Large intestine (tissue), 3 donors: ENCODE measurements at regions not wholly inside any gene's neighbourhood (a gene's known extent, or its start where the extent isn't known, plus 50 kb on each side); places are given as distances from the start of the nearest gene placed in this dataset.

Experiments used
- DNase-seq, 2 donors: peaks; one replicate each; pipeline versions ENCODE4 v3.0.0 to v3.0.0-alpha.2; 2013
- H3K27ac ChIP-seq: one replicate; pipeline ENCODE4 v1.5.1; 2013; ENCODE audit warnings: low read length
- H3K27me3 ChIP-seq: 2 replicates; pipeline ENCODE4 v1.6.1; 2013; ENCODE audit warnings: low read length; ENCODE audit not compliant: control insufficient read depth, insufficient read depth
- H3K36me3 ChIP-seq: 2 replicates; pipeline ENCODE4 v1.6.1; 2013; ENCODE audit warnings: low read length; ENCODE audit not compliant: control insufficient read depth, insufficient read depth
- H3K4me1 ChIP-seq: one replicate; pipeline ENCODE4 v1.6.1; 2013; ENCODE audit warnings: low read length; ENCODE audit not compliant: control insufficient read depth, insufficient read depth
- H3K4me3 ChIP-seq: one replicate; pipeline ENCODE4 v1.5.1; 2013; ENCODE audit warnings: low read length
- H3K9me3 ChIP-seq: one replicate; pipeline ENCODE4 v1.6.1; 2013; ENCODE audit warnings: mild to moderate bottlenecking, low read depth, low read length, moderate library complexity; ENCODE audit not compliant: control insufficient read depth
- WGBS: methylation state at CpG from one replicate; pipeline ENCODE4 v1.1.5; 2013; ENCODE audit warnings: low lambda C conversion rate; ENCODE audit not compliant: insufficient coverage; 5-methylcytosine and 5-hydroxymethylcytosine counted together

GRCh38 chr1:233435622-233436021 is 108.1 kb downstream of the MAP3K21 start:
- Histone ChIP-seq H3K9me3 (no peaks in the 10 kb centered on the region), H3K4me1 (no peaks in the 10 kb centered on the region), H3K27me3 (peaks cover 7% of the 10 kb centered on the region), H3K36me3 (no peaks in the 10 kb centered on the region), H3K27ac (no peak overlapping the region), H3K4me3 (no peak overlapping the region)
- WGBS: 100% methylated on average over 1 of the region's 1 CpG
- DNase-seq: no peak

DNA sequence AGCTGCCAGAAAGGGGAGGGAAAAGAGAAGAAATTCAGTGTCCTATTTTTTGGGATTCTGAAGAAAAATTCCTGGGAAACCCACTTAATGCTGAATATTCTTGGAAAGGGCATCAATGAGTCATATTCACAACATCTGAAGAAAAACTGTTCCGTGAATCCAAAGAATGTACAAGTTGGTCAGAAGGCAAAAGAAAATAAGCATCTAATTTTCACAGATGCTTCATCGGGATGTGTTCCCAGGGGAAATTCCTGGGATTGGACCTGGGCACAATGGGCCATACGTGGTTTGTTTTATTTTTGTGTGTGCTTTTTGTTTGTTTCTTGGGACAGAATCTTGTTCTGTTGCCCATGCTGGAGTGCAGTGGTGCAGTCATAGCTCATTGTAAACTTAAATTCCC is 112.2 kb downstream of the MAP3K21 start:
- H3K27me3 ChIP-seq: peaks cover 7% of the 10 kb centered on the region
- no peaks in the 10 kb centered on the region for H3K4me1 ChIP-seq
- no peaks in the 10 kb centered on the region for H3K9me3 ChIP-seq
- no CpG with 5 or more reads among the region's 3 CpGs for WGBS
- DNase-seq: no peak
- no peak overlapping the region for H3K27ac ChIP-seq
- H3K36me3 ChIP-seq: no peaks in the 10 kb centered on the region
- H3K4me3 ChIP-seq: no peak overlapping the region

GRCh38 chr1:233440951-233441401 is 113.5 kb downstream of the MAP3K21 start:
- WGBS: no CpG with 5 or more reads among the region's 9 CpGs
- no peak overlapping the region for H3K27ac ChIP-seq
- H3K27me3 ChIP-seq: peaks cover 7% of the 10 kb centered on the region
- no peaks in the 10 kb centered on the region for H3K9me3 ChIP-seq
- DNase-seq: peak; percentile 44 to 54
- no peaks in the 10 kb centered on the region for H3K36me3 ChIP-seq
- H3K4me3 ChIP-seq: no peak overlapping the region
- H3K4me1 ChIP-seq: no peaks in the 10 kb centered on the region

DNA sequence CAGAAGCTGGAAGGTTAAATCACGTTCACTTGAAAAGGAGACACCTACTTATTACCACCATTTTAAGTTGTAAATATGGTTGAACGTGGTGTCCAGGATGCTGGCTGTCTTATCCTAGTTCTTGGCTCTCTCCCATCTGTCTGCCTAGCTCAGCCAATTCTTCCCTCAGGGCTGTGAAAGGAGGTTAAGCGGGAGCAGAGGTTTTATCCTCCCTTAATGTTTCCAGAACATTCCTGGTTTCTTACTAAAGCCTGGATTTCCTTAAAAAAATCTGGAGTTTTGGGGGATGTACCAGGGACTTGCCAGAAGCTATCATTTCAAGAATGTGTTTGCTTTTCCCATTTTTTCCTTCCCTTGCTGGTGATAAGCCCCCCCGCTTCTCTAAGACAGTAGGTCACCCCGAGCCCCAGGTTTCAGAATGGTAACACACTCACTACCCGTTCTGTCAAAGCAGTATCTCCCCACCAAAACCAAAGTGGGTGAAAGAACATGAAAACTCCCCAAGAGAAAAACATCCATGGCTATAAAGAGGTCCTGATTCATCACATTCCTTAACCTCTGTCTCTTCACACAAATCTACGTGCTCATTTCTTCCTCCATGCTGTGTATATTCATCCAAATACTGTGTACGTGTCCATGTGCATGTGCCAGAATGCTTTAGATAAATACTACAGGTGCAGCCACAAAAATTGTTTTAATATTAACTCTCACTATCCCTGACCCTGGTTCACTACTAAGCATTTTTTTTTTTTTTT is 114.7 kb downstream of the MAP3K21 start:
- Histone ChIP-seq H3K4me1 (no peaks in the 10 kb centered on the region), H3K36me3 (no peaks in the 10 kb centered on the region), H3K4me3 (no peak overlapping the region), H3K27me3 (peaks cover 7% of the 10 kb centered on the region), H3K9me3 (no peaks in the 10 kb centered on the region), H3K27ac (no peak overlapping the region)
- DNase-seq: no peak
- WGBS: 91% methylated on average over 4 of the region's 8 CpGs

GRCh38 chr1:233443040-233443760 is 115.7 kb downstream of the MAP3K21 start:
- WGBS: no CpG with 5 or more reads among the region's 2 CpGs

GRCh38 chr1:233444484-233444883 is 117.0 kb downstream of the MAP3K21 start:
- Histone ChIP-seq H3K27me3 (peaks cover 2% of the 10 kb centered on the region), H3K9me3 (no peaks in the 10 kb centered on the region), H3K36me3 (no peaks in the 10 kb centered on the region), H3K4me1 (no peaks in the 10 kb centered on the region), H3K4me3 (no peak overlapping the region), H3K27ac (no peak overlapping the region)
- WGBS: 100% methylated on average over 2 of the region's 3 CpGs
- DNase-seq: no peak

More at GRCh38 chr1:233443040-233443760, 115.7 kb downstream of the MAP3K21 start:
- no peaks in the 10 kb centered on the region for H3K4me1 ChIP-seq
- no peaks in the 10 kb centered on the region for H3K9me3 ChIP-seq
- DNase-seq: no peak
- no peak overlapping the region for H3K4me3 ChIP-seq
- peaks cover 7% of the 10 kb centered on the region for H3K27me3 ChIP-seq
- H3K27ac ChIP-seq: no peak overlapping the region
- H3K36me3 ChIP-seq: no peaks in the 10 kb centered on the region

GRCh38 chr1:233445737-233446136 is 118.2 kb downstream of the MAP3K21 start:
- no peaks in the 10 kb centered on the region for H3K36me3 ChIP-seq
- no peak overlapping the region for H3K27ac ChIP-seq
- no peaks in the 10 kb centered on the region for H3K4me1 ChIP-seq
- no peaks in the 10 kb centered on the region for H3K9me3 ChIP-seq
- no peak overlapping the region for H3K4me3 ChIP-seq
- WGBS: no CpG with 5 or more reads among the region's 6 CpGs
- no peaks in the 10 kb centered on the region for H3K27me3 ChIP-seq
- no peak for DNase-seq

DNA sequence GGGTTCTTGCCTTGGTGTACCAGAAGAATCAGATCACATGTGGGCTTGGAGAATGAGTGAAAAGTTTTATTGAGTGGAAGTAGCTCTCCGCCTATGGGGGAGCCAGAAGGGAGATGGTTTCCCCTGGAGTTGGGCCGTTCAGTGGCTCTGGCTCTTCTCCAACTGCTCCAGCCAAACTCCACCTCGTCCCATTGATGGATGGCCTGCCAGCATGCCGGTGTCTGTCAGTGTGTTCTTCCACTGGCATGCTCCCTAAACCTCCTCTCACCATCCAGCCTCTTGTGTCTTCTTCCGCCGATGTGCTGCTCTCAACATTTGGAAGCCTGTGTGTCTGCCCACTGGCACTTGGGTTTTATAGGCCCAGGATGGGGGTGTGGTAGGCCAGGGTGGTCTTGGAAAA is 119.4 kb downstream of the MAP3K21 start:
- Histone ChIP-seq H3K27ac (no peak overlapping the region), H3K9me3 (no peaks in the 10 kb centered on the region), H3K36me3 (no peaks in the 10 kb centered on the region), H3K27me3 (no peaks in the 10 kb centered on the region), H3K4me1 (no peaks in the 10 kb centered on the region), H3K4me3 (no peak overlapping the region)
- no CpG with 5 or more reads among the region's 6 CpGs for whole genome bisulfite sequencing
- DNase-seq: no peak

DNA sequence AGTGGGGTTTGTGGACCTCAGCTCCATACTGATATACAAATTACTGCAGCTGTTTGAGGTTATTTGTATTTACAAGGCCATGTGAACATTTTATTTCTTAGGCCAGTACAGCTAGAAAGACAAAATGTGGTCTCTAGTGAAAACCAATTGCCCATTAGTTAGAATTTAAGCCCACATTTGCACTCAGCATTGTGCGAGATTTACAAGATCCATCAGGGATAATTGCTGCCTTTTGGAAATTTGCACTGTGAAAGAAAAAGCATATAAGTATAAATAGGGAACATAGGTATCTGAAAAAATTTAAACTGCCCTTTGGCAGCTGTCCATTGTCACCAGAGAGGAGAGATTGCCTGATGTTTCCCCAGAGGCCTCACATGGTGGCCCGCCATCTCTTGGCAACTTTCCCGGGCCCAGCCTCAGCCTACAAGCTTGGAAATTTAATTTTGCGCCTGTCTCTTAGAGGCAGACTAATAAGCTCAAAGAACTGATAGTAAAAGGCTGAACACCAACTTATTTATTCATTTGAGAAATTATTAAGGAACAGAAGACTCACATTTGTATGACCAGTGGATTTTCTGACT is 120.7 kb downstream of the MAP3K21 start:
- WGBS: no CpG with 5 or more reads among the region's 4 CpGs
- DNase-seq: no peak
- peaks cover 3% of the 10 kb centered on the region for H3K4me1 ChIP-seq
- H3K36me3 ChIP-seq: no peaks in the 10 kb centered on the region
- no peak overlapping the region for H3K4me3 ChIP-seq
- no peaks in the 10 kb centered on the region for H3K27me3 ChIP-seq
- H3K27ac ChIP-seq: no peak overlapping the region
- no peaks in the 10 kb centered on the region for H3K9me3 ChIP-seq

- Histone ChIP-seq H3K36me3 (no peaks in the 10 kb centered on the region), H3K4me3 (no peak overlapping the region), H3K9me3 (no peaks in the 10 kb centered on the region), H3K27ac (no peak overlapping the region), H3K4me1 (peaks cover 3% of the 10 kb centered on the region), H3K27me3 (no peaks in the 10 kb centered on the region)
- DNase-seq: peak in 1 of 2 donors; percentile 33
- no CpG with 5 or more reads among the region's 1 CpG for WGBS
Observed at GRCh38 chr1:233452724-233453123, 125.2 kb downstream of the MAP3K21 start.
